Fibroblast of pulmonary artery (primary cell): ENCODE measurements at regions not wholly inside any gene's neighbourhood (a gene's known extent, or its start where the extent isn't known, plus 50 kb on each side); places are given as distances from the start of the nearest gene placed in this dataset.

ENCODE experiments used
- DNase-seq: peaks from one replicate; pipeline ENCODE4 v3.0.0-alpha.2; 2010; ENCODE audit warnings: low read depth
- H3K4me3 ChIP-seq: replicated peaks from 2 replicates; pipeline ENCODE4 v1.5.1; 2011; ENCODE audit warnings: low read depth, mild to moderate bottlenecking, control low read depth, low read length, moderate library complexity
- CTCF ChIP-seq: IDR thresholded peaks from 2 replicates; pipeline ENCODE4 v1.5.1; 2011; ENCODE audit warnings: mild to moderate bottlenecking, control low read depth, low read length, inconsistent platforms; ENCODE audit errors: missing control alignments

GRCh38 chr7:46932676-46933424 lies 649.1 kb downstream of the TNS3 start:
- DNase-seq: peak; percentile 96
- TF ChIP-seq CTCF: peak; percentile 50
- H3K4me3 ChIP-seq: no peak overlapping the region

- TF ChIP-seq CTCF: no peak
Observed at GRCh38 chr7:46932306-46932675, 649.6 kb downstream of the TNS3 start.

GRCh38 chr7:46930366-46930765 lies 651.5 kb downstream of the TNS3 start:
- peak; percentile 91 for DNase-seq
- TF ChIP-seq CTCF: no peak
- no peak overlapping the region for H3K4me3 ChIP-seq

More at GRCh38 chr7:46932306-46932675, 649.6 kb downstream of the TNS3 start:
- no peak overlapping the region for H3K4me3 ChIP-seq
- DNase-seq: peak; percentile 4

GRCh38 chr7:46929359-46929758 lies 652.6 kb downstream of the TNS3 start:
- H3K4me3 ChIP-seq: no peak overlapping the region
- TF ChIP-seq CTCF: no peak
- no peak for DNase-seq

- H3K4me3 ChIP-seq: no peak overlapping the region
- no peak for TF ChIP-seq CTCF
- DNase-seq: no peak
Observed at GRCh38 chr7:46928719-46929118, 653.2 kb downstream of the TNS3 start.

GRCh38 chr7:46927131-46927810 lies 654.6 kb downstream of the TNS3 start:
- no peak for DNase-seq
- TF ChIP-seq CTCF: no peak
- H3K4me3 ChIP-seq: no peak overlapping the region
